GM12891 (cell line): ENCODE measurements at regions not wholly inside any gene's neighbourhood (a gene's known extent, or its start where the extent isn't known, plus 50 kb on each side); places are given as distances from the start of the nearest gene placed in this dataset.

ENCODE experiments used
- DNase-seq: peaks from one replicate; pipeline ENCODE4 v3.0.0; 2011; ENCODE audit warnings: low spot score; ENCODE audit not compliant: insufficient read length
- FAIRE-seq: peaks from 2 replicates; lab custom pipeline; 2011; peaks lifted over from hg19 to GRCh38; lab: Jason Lieb, UNC
- PAX5 ChIP-seq: IDR thresholded peaks from 2 replicates; pipeline ENCODE4 v1.6.1; 2011; ENCODE audit warnings: low read length, moderate library complexity, mild to moderate bottlenecking; ENCODE audit not compliant: insufficient read depth, severe bottlenecking
- POLR2A ChIP-seq: IDR thresholded peaks from 2 replicates; pipeline ENCODE4 v1.6.1; 2011; ENCODE audit warnings: low read depth, low read length, control low read depth
- POLR2AphosphoS5 ChIP-seq: IDR thresholded peaks from 2 replicates; pipeline ENCODE4 v1.6.1; 2011; ENCODE audit warnings: low read depth, low read length, control low read depth
- POU2F2 ChIP-seq: IDR thresholded peaks from 2 replicates; pipeline ENCODE4 v1.6.1; 2011; ENCODE audit warnings: low read depth, mild to moderate bottlenecking, control low read depth, low read length, moderate library complexity
- SPI1 ChIP-seq: IDR thresholded peaks from 2 replicates; pipeline ENCODE4 v1.6.1; 2011; ENCODE audit warnings: low read depth, low read length, control low read depth
- TAF1 ChIP-seq: IDR thresholded peaks from 2 replicates; pipeline ENCODE4 v1.6.1; 2011; ENCODE audit warnings: low read depth, low read length, control low read depth

GRCh38 chr4:12902735-12903134 lies 581.4 kb downstream of the RAB28 start:
- FAIRE-seq: no peak
- DNase-seq: no peak
- no peak for TF ChIP-seq POLR2AphosphoS5
- no peak for TF ChIP-seq POU2F2
- no peak for TF ChIP-seq TAF1
- TF ChIP-seq PAX5: no peak
- TF ChIP-seq SPI1: no peak
- no peak for TF ChIP-seq POLR2A

GRCh38 chr4:12897954-12898353 lies 586.2 kb downstream of the RAB28 start:
- DNase-seq (no peak), FAIRE-seq (no peak)
- no peak for TF ChIP-seq TAF1
- TF ChIP-seq SPI1: no peak
- TF ChIP-seq POU2F2: no peak
- TF ChIP-seq POLR2AphosphoS5: no peak
- TF ChIP-seq POLR2A: no peak
- TF ChIP-seq PAX5: no peak

- TF ChIP-seq SPI1 (no peak), PAX5 (no peak), TAF1 (no peak), POLR2AphosphoS5 (no peak), POLR2A (no peak), POU2F2 (no peak)
- DNase-seq (no peak), FAIRE-seq (no peak)
Measured at GRCh38 chr4:12894062-12894461, 590.1 kb downstream of the RAB28 start.

- FAIRE-seq (no peak), DNase-seq (no peak)
- TF ChIP-seq SPI1: no peak
- TF ChIP-seq POLR2A: no peak
- TF ChIP-seq POU2F2: no peak
- TF ChIP-seq PAX5: no peak
- no peak for TF ChIP-seq POLR2AphosphoS5
- TF ChIP-seq TAF1: no peak
Measured at GRCh38 chr4:12889054-12889453, 595.1 kb downstream of the RAB28 start.

GRCh38 chr4:12884846-12885796 lies 599.0 kb downstream of the RAB28 start:
- FAIRE-seq: no peak
- TF ChIP-seq TAF1: no peak
- no peak for DNase-seq

DNA sequence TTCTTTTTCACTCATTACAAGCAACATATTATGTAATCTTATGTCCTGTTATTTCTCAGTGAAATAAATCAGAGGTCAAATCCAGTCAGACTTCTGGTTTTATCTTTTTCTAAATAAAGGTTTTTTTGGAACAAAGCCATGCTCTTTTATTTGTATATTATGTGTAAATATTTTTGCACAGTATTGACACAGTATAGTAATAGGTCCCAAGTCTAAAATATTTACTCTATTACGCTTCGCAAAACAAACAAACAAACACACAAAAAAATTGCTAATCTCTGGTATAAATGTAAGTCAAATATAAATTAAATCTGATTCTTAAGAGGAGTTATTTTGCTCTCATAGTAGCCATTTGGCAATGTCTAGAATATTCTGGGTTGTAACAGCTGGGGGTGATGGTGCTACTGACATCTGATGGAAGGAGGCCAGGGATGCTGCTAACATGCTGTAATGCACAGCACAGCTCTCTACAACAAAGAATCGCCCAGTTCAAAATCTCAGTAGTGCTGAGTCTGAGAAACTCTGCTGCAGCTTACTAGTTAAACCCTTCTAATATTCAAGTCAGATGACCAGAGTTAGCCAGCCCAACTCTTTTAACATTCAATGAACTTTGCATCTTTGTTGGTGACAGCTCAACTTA lies 602.1 kb downstream of the RAB28 start:
- TF ChIP-seq POLR2A (no peak), POU2F2 (no peak), POLR2AphosphoS5 (no peak), PAX5 (no peak), TAF1 (no peak), SPI1 (no peak)
- FAIRE-seq: no peak
- DNase-seq: no peak

- FAIRE-seq (no peak), DNase-seq (no peak)
- TF ChIP-seq TAF1: no peak
- TF ChIP-seq PAX5: no peak
- TF ChIP-seq POLR2AphosphoS5: no peak
- TF ChIP-seq SPI1: no peak
- no peak for TF ChIP-seq POLR2A
- TF ChIP-seq POU2F2: no peak
Measured at GRCh38 chr4:12880844-12881243, 603.3 kb downstream of the RAB28 start.

- DNase-seq (no peak), FAIRE-seq (no peak)
- TF ChIP-seq POLR2AphosphoS5: no peak
- no peak for TF ChIP-seq POLR2A
Measured at GRCh38 chr4:12879496-12879895, 604.6 kb downstream of the RAB28 start.

DNA sequence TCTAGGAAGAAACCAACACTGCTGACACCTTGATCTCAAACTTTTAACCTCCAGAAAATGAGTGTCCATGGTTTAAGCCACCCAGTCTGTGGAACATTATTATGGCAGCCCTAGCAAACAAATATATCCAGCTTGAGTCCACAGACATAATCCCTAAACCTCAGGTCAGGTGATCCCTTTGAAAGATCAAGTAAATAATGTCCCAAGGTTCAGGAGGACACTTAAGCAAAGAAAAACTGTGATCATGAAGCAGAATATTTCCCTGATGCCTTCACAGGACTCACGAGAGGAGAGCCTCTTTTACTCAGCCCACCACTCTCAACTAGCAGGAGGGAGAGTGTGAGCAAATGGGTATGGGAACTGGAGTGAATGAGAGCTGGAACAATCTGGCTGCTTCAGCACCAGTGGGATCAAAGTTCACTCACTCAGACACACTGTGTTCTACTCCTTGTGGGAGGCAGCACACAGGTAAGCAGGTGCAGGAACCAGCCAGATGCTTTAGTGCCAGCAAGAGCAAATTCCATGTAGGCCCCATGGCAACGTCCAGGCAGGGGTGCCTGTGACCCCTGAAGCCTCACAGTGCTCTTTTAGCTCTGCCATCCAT lies 608.4 kb downstream of the RAB28 start:
- no peak for TF ChIP-seq PAX5
- TF ChIP-seq TAF1: no peak
- TF ChIP-seq POU2F2: no peak
- no peak for TF ChIP-seq SPI1
- no peak for TF ChIP-seq POLR2AphosphoS5
- no peak for TF ChIP-seq POLR2A
- DNase-seq (no peak), FAIRE-seq (no peak)

- FAIRE-seq: no peak
- TF ChIP-seq POLR2A (no peak), POLR2AphosphoS5 (no peak), PAX5 (no peak)
- DNase-seq: no peak
Measured at GRCh38 chr4:12873351-12873750, 610.8 kb downstream of the RAB28 start.
